K562 (cell line): ENCODE measurements at regions not wholly inside any gene's neighbourhood (a gene's known extent, or its start where the extent isn't known, plus 50 kb on each side); places are given as distances from the start of the nearest gene placed in this dataset.

Source experiments
- ATAC-seq: fragments of 200-7000 bp; cut with Tn5 transposase; 3 replicates; pipeline ENCODE4 v1.9.1; 2020; ENCODE audit warnings: moderate library complexity
- BruUV-seq: library from RNA; stranded (reverse); fragments of 400-500 nt; replicated peaks from 2 replicates; lab custom pipeline; 2021; lab: Mats Ljungman, UMichigan
- CTCF ChIA-PET: fragments of 300-600 bp; formaldehyde crosslinking; extraction: SDS; loops from one replicate; lab custom pipeline; 2021; ENCODE audit warnings: low intra/inter-chr PET ratio; lab: Yijun Ruan, JAX
- POLR2A ChIA-PET: fragments of 300-600, 350-650 bp; sonication (Branson Sonifier 250); formaldehyde crosslinking; extraction: SDS; loops from one replicate; lab custom pipeline; 2021; ENCODE audit warnings: antibody characterized with exemption, inconsistent platforms; lab: Yijun Ruan, JAX
- DNase-seq, 4 experiments: peaks; one replicate each; pipeline versions ENCODE4 v3.0.0 to v3.0.0-alpha.2; 2011 to 2018; ENCODE audit warnings: low spot score in 3 of 4, mixed read lengths in 3 of 4; ENCODE audit errors: extremely low read depth in 1 of 4
- FAIRE-seq: peaks from 2 replicates; lab custom pipeline; 2011; peaks lifted over from hg19 to GRCh38; lab: Jason Lieb, UNC
- H2AFZ ChIP-seq: 2 replicates; pipeline ENCODE4 v1.6.0; 2011; ENCODE audit warnings: low read depth, low read length, control low read depth, inconsistent platforms
- H3K27ac ChIP-seq: fragments of 200-600 bp; 3 replicates; pipeline ENCODE4 v1.8.0; 2011; ENCODE audit warnings: low read depth, mild to moderate bottlenecking, control low read depth, inconsistent platforms, low read length, moderate library complexity, mixed read lengths; ENCODE audit errors: extremely low read depth
- H3K27me3 ChIP-seq, 2 experiments: fragments of 300-600 bp in 1 of 2; 2 replicates in 1 of 2; 3 replicates in 1 of 2; pipeline versions ENCODE4 v1.6.0 to v1.8.0; 2011; ENCODE audit warnings: inconsistent platforms in 2 of 2, low read length in 2 of 2, mild to moderate bottlenecking in 1 of 2, mixed read lengths in 1 of 2, moderate library complexity in 1 of 2; ENCODE audit not compliant: control insufficient read depth in 2 of 2, insufficient read depth in 2 of 2
- H3K36me3 ChIP-seq: fragments of 300-600 bp; 3 replicates; pipeline ENCODE4 v1.8.0; 2011; ENCODE audit warnings: mild to moderate bottlenecking, low read length, inconsistent platforms; ENCODE audit not compliant: control insufficient read depth, insufficient read depth
- H3K4me1 ChIP-seq, 2 experiments: fragments of 200-600 bp in 1 of 2; replicated peaks in 1 of 2; 2 replicates in 1 of 2; 3 replicates in 1 of 2; pipeline versions ENCODE4 v1.5.1 to v1.8.0; 2011; ENCODE audit warnings: inconsistent platforms in 2 of 2, low read length in 2 of 2, mild to moderate bottlenecking in 1 of 2, mixed read lengths in 1 of 2, moderate library complexity in 1 of 2; ENCODE audit not compliant: control insufficient read depth in 2 of 2, insufficient read depth in 2 of 2
- H3K4me2 ChIP-seq: 2 replicates; pipeline ENCODE4 v1.6.1; 2011; ENCODE audit warnings: low read length, control low read depth, inconsistent platforms, mixed read lengths; ENCODE audit not compliant: insufficient read depth
- H3K4me3 ChIP-seq: fragments of 200-600 bp; sonication (generic), shearing (Covaris generic); 2 replicates; pipeline ENCODE4 v1.5.1; 2016; ENCODE audit warnings: control low read depth, inconsistent platforms
- H3K79me2 ChIP-seq: fragments of 200-600 bp; 3 replicates; pipeline ENCODE4 v1.8.0; 2011; ENCODE audit warnings: low read length, inconsistent platforms; ENCODE audit not compliant: control insufficient read depth, insufficient read depth
- H3K9ac ChIP-seq, 2 experiments: 2 replicates each; pipeline versions ENCODE4 v1.6.0 to v1.6.1; 2011; ENCODE audit warnings: low read depth in 2 of 2, low read length in 2 of 2, control low read depth in 1 of 2, inconsistent platforms in 1 of 2, mild to moderate bottlenecking in 1 of 2, mixed read lengths in 1 of 2; ENCODE audit not compliant: insufficient read depth in 1 of 2
- H3K9me1 ChIP-seq: one replicate; pipeline ENCODE4 v1.6.0; 2011; ENCODE audit warnings: inconsistent platforms, mild to moderate bottlenecking, low read length, moderate library complexity; ENCODE audit not compliant: control insufficient read depth, insufficient read depth
- H3K9me3 ChIP-seq: replicated peaks from 2 replicates; pipeline ENCODE4 v1.5.1; 2011; ENCODE audit warnings: low read depth, low read length, inconsistent platforms; ENCODE audit not compliant: control insufficient read depth, insufficient read depth
- H4K20me1 ChIP-seq: replicated peaks from 2 replicates; pipeline ENCODE4 v1.6.1; 2011; ENCODE audit warnings: low read length, inconsistent platforms, mixed read lengths; ENCODE audit not compliant: control insufficient read depth, insufficient read depth
- AFF4 ChIP-seq: sonication (generic); formaldehyde crosslinking; IDR thresholded peaks from 2 replicates; pipeline ENCODE4 v1.8.0; 2023; ENCODE audit warnings: mild to moderate bottlenecking, missing genetic modification reagents
- CBX8 ChIP-seq: fragments of 200-600 bp; sonication (generic); IDR thresholded peaks from 2 replicates; pipeline ENCODE4 v1.6.1; 2012; ENCODE audit warnings: borderline replicate concordance, mixed run types, low read depth, mild to moderate bottlenecking, moderate library complexity, mixed read lengths, low read length, control low read depth, inconsistent platforms; ENCODE audit not compliant: poor library complexity, severe bottlenecking; ENCODE audit errors: extremely low read depth
- ETV6 ChIP-seq, 3 experiments: fragments of 150-350 bp in 1 of 3; sonication (generic) in 1 of 3; formaldehyde crosslinking in 1 of 3; IDR thresholded peaks; 2 replicates each; pipeline versions ENCODE4 v1.6.1 to v1.8.0; 2014 to 2022; ENCODE audit warnings: borderline replicate concordance in 2 of 3, low read depth in 2 of 3, antibody characterized with exemption in 1 of 3, low read length in 1 of 3, mild to moderate bottlenecking in 1 of 3, missing genetic modification reagents in 1 of 3
- KHSRP ChIP-seq: fragments of 450-650 bp; IDR thresholded peaks from 2 replicates; pipeline ENCODE4 v1.6.1; 2017
- KLF13 ChIP-seq: fragments of 450-650 bp; IDR thresholded peaks from 2 replicates; pipeline ENCODE4 v1.6.1; 2016; ENCODE audit warnings: missing genetic modification characterization, low read depth, mild to moderate bottlenecking, missing compliant biosample characterization, moderate library complexity, borderline replicate concordance
- RBM25 ChIP-seq: fragments of 200-400 bp; formaldehyde crosslinking; IDR thresholded peaks from 2 replicates; pipeline ENCODE4 v1.6.1; 2018; ENCODE audit warnings: low read length, low read depth, moderate library complexity; ENCODE audit not compliant: severe bottlenecking
- U2AF2 ChIP-seq: fragments of 200-400 bp; formaldehyde crosslinking; optimal IDR thresholded peaks from 2 replicates; pipeline ENCODE3; 2017; ENCODE audit warnings: low read depth, mild to moderate bottlenecking, low read length
- ZMIZ1 ChIP-seq, 2 experiments: fragments of 150-350 bp in 1 of 2; IDR thresholded peaks; 2 replicates each; pipeline ENCODE4 v1.6.1; 2012 to 2016; ENCODE audit warnings: low read depth in 2 of 2, low read length in 2 of 2, mild to moderate bottlenecking in 1 of 2, moderate library complexity in 1 of 2
- ZNF274 ChIP-seq: IDR thresholded peaks from 2 replicates; pipeline ENCODE4 v1.6.1; 2011; ENCODE audit warnings: low read depth, mild to moderate bottlenecking, low read length, moderate library complexity, borderline replicate concordance
- ZNF707 ChIP-seq: fragments of 250-450 bp; sonication (Bioruptor Pico); conservative IDR thresholded peaks from 2 replicates; pipeline ENCODE4 v1.8.0; 2022; ENCODE audit warnings: inconsistent platforms, mild to moderate bottlenecking, moderate library complexity
- WGBS: fragments of 100-300 bp; shearing (Covaris generic); methylation state at CpG from one replicate; pipeline ENCODE4 v1.1.6; 2016; ENCODE audit warnings: low coverage, mixed read lengths; ENCODE audit not compliant: insufficient coverage; ENCODE audit errors: missing lambda C conversion rate; 5-methylcytosine and 5-hydroxymethylcytosine counted together
- in situ Hi-C: fragments of 300-500 bp; cut with MboI; formaldehyde crosslinking; loops from 4 replicates; pipeline ENCODE4 v1.15.0; 2018; ENCODE audit warnings: inconsistent platforms, mixed read lengths
- intact Hi-C: fragments of 100-400 bp; cut with micrococcal nuclease; formaldehyde crosslinking; loops from 2 replicates; pipeline ENCODE4 v1.14.2; 2022

- TF ChIP-seq AFF4 (CRISPR knock-in tag) (no peak), RBM25 (no peak), ZNF274 (no peak)
Observed at GRCh38 chr6:9554806-9555205, 860.1 kb downstream of the TFAP2A start (continued).

GRCh38 chr6:9554323-9554722 lies 860.6 kb downstream of the TFAP2A start:
- no peaks in the 10 kb centered on the region for H3K4me1 ChIP-seq
- in situ Hi-C loops (no loop called here), intact Hi-C loops (no loop called here)
- no peak for DNase-seq
- BruUV-seq: no TSS peak
- no peak overlapping the region for H3K4me3 ChIP-seq
- no peaks in the 10 kb centered on the region for H3K27me3 ChIP-seq
- ChIA-PET CTCF (no interaction called here), POLR2A (no interaction called here)
- H2AFZ ChIP-seq: no peak overlapping the region
- H3K4me2 ChIP-seq: no peak overlapping the region
- WGBS: 0% methylated on average over 1 of the region's 1 CpG
- FAIRE-seq: no peak
- H4K20me1 ChIP-seq: no peaks in the 10 kb centered on the region
- H3K27ac ChIP-seq: no peak overlapping the region
- H3K9ac ChIP-seq: no peak overlapping the region
- no peak for ATAC-seq
- H3K9me1 ChIP-seq: no peaks in the 10 kb centered on the region
- H3K36me3 ChIP-seq: no peaks in the 10 kb centered on the region
- H3K9me3 ChIP-seq: peaks cover 2% of the 10 kb centered on the region; the same call in 1 of the 2 replicates
- no peaks in the 10 kb centered on the region for H3K79me2 ChIP-seq
- TF ChIP-seq KHSRP: no peak
- TF ChIP-seq ZMIZ1 (IDR thresholded peaks at IDR 0.05; ENCODE audit: low read depth in 2 of 2, low read length in 2 of 2): no peak
- TF ChIP-seq ZNF707: no peak
- no peak for TF ChIP-seq KLF13
- no peak for TF ChIP-seq U2AF2
- TF ChIP-seq ETV6 (IDR thresholded peaks at IDR 0.05; ENCODE audit: borderline replicate concordance in 1 of 2, low read depth in 2 of 2, low read length in 1 of 2): no peak
- TF ChIP-seq ETV6 (CRISPR knock-in tag; IDR thresholded peaks at IDR 0.05; ENCODE audit: borderline replicate concordance): no peak
- TF ChIP-seq CBX8: no peak
